T-helper 17 cell (primary cell): ENCODE measurements at regions not wholly inside any gene's neighbourhood (a gene's known extent, or its start where the extent isn't known, plus 50 kb on each side); places are given as distances from the start of the nearest gene placed in this dataset.
"Not testable (repeated sequence)": the region's sequence is repeated elsewhere in the genome, so short reads cannot be mapped to it uniquely, and the experiment has no call there.

ENCODE experiments used
- ATAC-seq: fragments of 150-1000 bp; cut with Tn5 transposase; 2 replicates; pipeline ENCODE4 v1.10.0; 2021; ENCODE audit warnings: mild to moderate bottlenecking, moderate library complexity
- DNase-seq, 3 donors: peaks; one replicate each; pipeline versions ENCODE4 v3.0.0 to v3.0.0-alpha.2; 2020 to 2021
- H3K9me3 ChIP-seq: one replicate; pipeline ENCODE4 v1.7.0; 2013; ENCODE audit warnings: low read length, mild to moderate bottlenecking; ENCODE audit not compliant: control insufficient read depth, poor library complexity, severe bottlenecking
- H3K27ac Mint-ChIP-seq: one replicate; pipeline ENCODE4 v1.8.0; 2022; ENCODE audit warnings: mild to moderate bottlenecking, moderate library complexity, mixed read lengths
- H3K27me3 Mint-ChIP-seq: one replicate; pipeline ENCODE4 v1.8.0; 2022; ENCODE audit warnings: mixed read lengths
- H3K36me3 Mint-ChIP-seq: one replicate; pipeline ENCODE4 v1.8.0; 2022; ENCODE audit warnings: low read depth, mixed read lengths
- H3K4me1 Mint-ChIP-seq: one replicate; pipeline ENCODE4 v1.8.0; 2022; ENCODE audit warnings: mild to moderate bottlenecking, mixed read lengths
- H3K4me3 Mint-ChIP-seq: one replicate; pipeline ENCODE4 v1.8.0; 2022; ENCODE audit warnings: mild to moderate bottlenecking, moderate library complexity, mixed read lengths

GRCh38 chr6:167747645-167748044 lies 79.1 kb upstream of the AFDN start:
- Mint-ChIP-seq H3K27me3 (peaks cover 42% of the 10 kb centered on the region), H3K36me3 (no peaks in the 10 kb centered on the region), H3K4me3 (no peak overlapping the region), H3K4me1 (no peaks in the 10 kb centered on the region), H3K27ac (no peak overlapping the region)
- H3K9me3 ChIP-seq: no peaks in the 10 kb centered on the region
- DNase-seq (no peak), ATAC-seq (no peak)

GRCh38 chr6:167748046-167748445 lies 78.7 kb upstream of the AFDN start:
- Mint-ChIP-seq H3K4me3 (no peak overlapping the region), H3K27me3 (peaks cover 42% of the 10 kb centered on the region), H3K4me1 (no peaks in the 10 kb centered on the region), H3K27ac (no peak overlapping the region), H3K36me3 (no peaks in the 10 kb centered on the region)
- no peak for DNase-seq
- no peaks in the 10 kb centered on the region for H3K9me3 ChIP-seq
- ATAC-seq: no peak

GRCh38 chr6:167748458-167749379 lies 78.0 kb upstream of the AFDN start:
- ATAC-seq: no peak
- DNase-seq: no peak
- no peak overlapping the region for H3K27ac Mint-ChIP-seq
- H3K27me3 Mint-ChIP-seq: peaks cover 49% of the 10 kb centered on the region
- H3K4me3 Mint-ChIP-seq: no peak overlapping the region
- H3K4me1 Mint-ChIP-seq: no peaks in the 10 kb centered on the region
- no peaks in the 10 kb centered on the region for H3K36me3 Mint-ChIP-seq
- H3K9me3 ChIP-seq: no peaks in the 10 kb centered on the region

GRCh38 chr6:167750956-167751358 lies 75.8 kb upstream of the AFDN start:
- H3K27ac Mint-ChIP-seq: no peak overlapping the region
- DNase-seq (no peak), ATAC-seq (no peak)
- H3K4me3 Mint-ChIP-seq: no peak overlapping the region
- H3K9me3 ChIP-seq: no peaks in the 10 kb centered on the region
- peaks cover 44% of the 10 kb centered on the region for H3K27me3 Mint-ChIP-seq
- H3K36me3 Mint-ChIP-seq: no peaks in the 10 kb centered on the region
- no peaks in the 10 kb centered on the region for H3K4me1 Mint-ChIP-seq

- no peaks in the 10 kb centered on the region for H3K9me3 ChIP-seq
- Mint-ChIP-seq H3K4me3 (no peak overlapping the region), H3K27me3 (peaks cover 42% of the 10 kb centered on the region), H3K27ac (no peak overlapping the region), H3K4me1 (no peaks in the 10 kb centered on the region), H3K36me3 (no peaks in the 10 kb centered on the region)
- DNase-seq (no peak), ATAC-seq (no peak)
Measured at GRCh38 chr6:167751579-167752115, 75.1 kb upstream of the AFDN start.

- H3K4me3 Mint-ChIP-seq, H3K4me1 Mint-ChIP-seq, H3K27ac Mint-ChIP-seq, ATAC-seq, H3K9me3 ChIP-seq, DNase-seq, H3K36me3 Mint-ChIP-seq: not testable (repeated sequence)
- peaks cover 47% of the 10 kb centered on the region for H3K27me3 Mint-ChIP-seq
Measured at GRCh38 chr6:167753281-167753680, 73.4 kb upstream of the AFDN start.

GRCh38 chr6:167754691-167755090 lies 72.0 kb upstream of the AFDN start:
- H3K9me3 ChIP-seq: no peaks in the 10 kb centered on the region
- Mint-ChIP-seq H3K36me3 (no peaks in the 10 kb centered on the region), H3K27ac (no peak overlapping the region), H3K27me3 (peaks cover 59% of the 10 kb centered on the region), H3K4me3 (no peak overlapping the region), H3K4me1 (peaks cover 9% of the 10 kb centered on the region)
- no peak for DNase-seq
- no peak for ATAC-seq

GRCh38 chr6:167755461-167755860 lies 71.2 kb upstream of the AFDN start:
- ATAC-seq (no peak), DNase-seq (no peak)
- H3K27me3 Mint-ChIP-seq: peaks cover 61% of the 10 kb centered on the region
- peaks cover 11% of the 10 kb centered on the region for H3K4me1 Mint-ChIP-seq
- H3K4me3 Mint-ChIP-seq: no peak overlapping the region
- no peak overlapping the region for H3K27ac Mint-ChIP-seq
- no peaks in the 10 kb centered on the region for H3K9me3 ChIP-seq
- H3K36me3 Mint-ChIP-seq: no peaks in the 10 kb centered on the region

- peaks cover 11% of the 10 kb centered on the region for H3K4me1 Mint-ChIP-seq
- no peak for DNase-seq
- H3K36me3 Mint-ChIP-seq: no peaks in the 10 kb centered on the region
- no peak for ATAC-seq
- no peaks in the 10 kb centered on the region for H3K9me3 ChIP-seq
- no peak overlapping the region for H3K4me3 Mint-ChIP-seq
- no peak overlapping the region for H3K27ac Mint-ChIP-seq
- peaks cover 54% of the 10 kb centered on the region for H3K27me3 Mint-ChIP-seq
Measured at GRCh38 chr6:167756597-167756996, 70.1 kb upstream of the AFDN start.

GRCh38 chr6:167757249-167757648 lies 69.5 kb upstream of the AFDN start:
- H3K9me3 ChIP-seq: no peaks in the 10 kb centered on the region
- peaks cover 11% of the 10 kb centered on the region for H3K4me1 Mint-ChIP-seq
- DNase-seq (no peak), ATAC-seq (no peak)
- H3K27me3 Mint-ChIP-seq: peaks cover 48% of the 10 kb centered on the region
- H3K27ac Mint-ChIP-seq: no peak overlapping the region
- H3K36me3 Mint-ChIP-seq: no peaks in the 10 kb centered on the region
- no peak overlapping the region for H3K4me3 Mint-ChIP-seq

GRCh38 chr6:167757821-167758220 lies 68.9 kb upstream of the AFDN start:
- ATAC-seq (no peak), DNase-seq (no peak)
- Mint-ChIP-seq H3K4me1 (peaks cover 11% of the 10 kb centered on the region), H3K27me3 (peaks cover 48% of the 10 kb centered on the region), H3K27ac (no peak overlapping the region), H3K4me3 (no peak overlapping the region), H3K36me3 (no peaks in the 10 kb centered on the region)
- no peaks in the 10 kb centered on the region for H3K9me3 ChIP-seq

GRCh38 chr6:167758309-167759023 lies 68.2 kb upstream of the AFDN start:
- H3K4me1 Mint-ChIP-seq: peaks cover 11% of the 10 kb centered on the region

GRCh38 chr6:167759206-167759605 lies 67.5 kb upstream of the AFDN start:
- DNase-seq (no peak), ATAC-seq (no peak)
- peaks cover 41% of the 10 kb centered on the region for H3K27me3 Mint-ChIP-seq
- H3K4me3 Mint-ChIP-seq: no peak overlapping the region
- no peaks in the 10 kb centered on the region for H3K36me3 Mint-ChIP-seq
- no peaks in the 10 kb centered on the region for H3K9me3 ChIP-seq
- H3K27ac Mint-ChIP-seq: no peak overlapping the region
- peaks cover 11% of the 10 kb centered on the region for H3K4me1 Mint-ChIP-seq

More at GRCh38 chr6:167758309-167759023, 68.2 kb upstream of the AFDN start:
- no peak for ATAC-seq
- no peak overlapping the region for H3K4me3 Mint-ChIP-seq
- DNase-seq: no peak
- peaks cover 43% of the 10 kb centered on the region for H3K27me3 Mint-ChIP-seq
- H3K36me3 Mint-ChIP-seq: no peaks in the 10 kb centered on the region
- H3K9me3 ChIP-seq: no peaks in the 10 kb centered on the region
- no peak overlapping the region for H3K27ac Mint-ChIP-seq
